Activated naive CD4-positive, alpha-beta T cell treated with anti-CD3 and anti-CD28 coated beads for 36 hours (primary cell): ENCODE measurements at regions not wholly inside any gene's neighbourhood (a gene's known extent, or its start where the extent isn't known, plus 50 kb on each side); places are given as distances from the start of the nearest gene placed in this dataset.

Source experiments
- CTCF ChIA-PET: fragments of 350-600 bp; sonication (Branson Sonifier 250); formaldehyde crosslinking; loops from one replicate; lab custom pipeline; 2021; ENCODE audit warnings: antibody characterized with exemption; lab: Charles Lee
- DNase-seq: peaks from one replicate; pipeline ENCODE4 v3.0.0-alpha.2; 2020
- H3K27ac Mint-ChIP-seq: one replicate; pipeline ENCODE4 v1.8.0; 2021; ENCODE audit warnings: mild to moderate bottlenecking, mixed read lengths
- H3K27me3 Mint-ChIP-seq: one replicate; pipeline ENCODE4 v1.8.0; 2021; ENCODE audit warnings: low read depth, mixed read lengths
- H3K36me3 Mint-ChIP-seq: one replicate; pipeline ENCODE4 v1.8.0; 2021; ENCODE audit warnings: low read depth, mixed read lengths
- H3K4me1 Mint-ChIP-seq: one replicate; pipeline ENCODE4 v1.8.0; 2021; ENCODE audit warnings: low read depth, mixed read lengths
- H3K4me3 Mint-ChIP-seq: one replicate; pipeline ENCODE4 v1.8.0; 2021; ENCODE audit warnings: mild to moderate bottlenecking, moderate library complexity, mixed read lengths
- H3K9me3 Mint-ChIP-seq: one replicate; pipeline ENCODE4 v1.8.0; 2021; ENCODE audit warnings: mixed read lengths
- intact Hi-C: fragments of 100-400 bp; cut with micrococcal nuclease; formaldehyde crosslinking; loops from one replicate; pipeline ENCODE4 v1.15.1; 2023

DNA sequence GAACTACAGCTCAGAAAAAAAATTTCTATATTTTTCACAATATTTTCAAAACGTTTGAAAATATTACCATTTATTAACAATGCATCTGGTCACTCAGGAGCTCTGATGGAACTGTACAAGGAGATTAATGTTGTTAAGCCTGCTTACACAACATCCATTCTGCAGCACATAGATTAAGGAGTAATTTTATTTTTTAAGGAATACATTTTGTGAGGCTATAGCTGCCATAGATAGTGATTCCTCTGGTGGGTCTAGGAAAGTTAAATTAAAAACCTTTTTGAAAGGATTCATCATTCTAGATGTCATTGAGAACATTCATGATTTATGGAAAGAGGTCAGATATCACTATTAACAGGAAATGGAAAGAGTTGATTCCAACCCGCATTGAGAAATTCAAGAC lies 196.9 kb downstream of the C3orf38 start:
- no peak for DNase-seq
- CTCF ChIA-PET: no interaction called here
- Mint-ChIP-seq H3K4me3 (no peak overlapping the region), H3K27ac (no peak overlapping the region), H3K4me1 (no peaks in the 10 kb centered on the region), H3K36me3 (no peaks in the 10 kb centered on the region), H3K9me3 (no peaks in the 10 kb centered on the region), H3K27me3 (no peaks in the 10 kb centered on the region)
- intact Hi-C loops: no loop called here

DNA sequence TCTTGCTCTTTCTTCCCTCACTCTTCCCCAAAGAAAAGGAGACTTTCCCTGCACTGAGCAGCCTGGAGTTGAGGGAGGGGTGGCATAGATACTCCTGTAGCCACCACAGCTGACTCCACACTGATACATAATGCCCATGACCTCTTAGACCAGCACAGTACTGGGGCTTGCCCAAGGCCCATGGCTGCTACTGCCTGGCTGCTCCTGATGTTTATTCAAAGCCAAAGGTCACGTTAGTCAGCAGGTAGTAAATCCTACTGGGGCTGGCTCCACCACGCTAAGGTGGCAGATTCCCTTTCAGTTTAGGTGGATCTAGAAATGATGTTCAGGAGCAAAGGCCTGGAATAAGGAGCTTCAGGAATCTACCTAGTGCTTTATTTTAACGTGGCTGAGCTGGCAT lies 212.7 kb downstream of the C3orf38 start:
- DNase-seq: no peak
- intact Hi-C loops: no loop called here
- peaks cover 9% of the 10 kb centered on the region for H3K9me3 Mint-ChIP-seq
- no peaks in the 10 kb centered on the region for H3K4me1 Mint-ChIP-seq
- CTCF ChIA-PET: no interaction called here
- H3K27ac Mint-ChIP-seq: no peak overlapping the region
- H3K36me3 Mint-ChIP-seq: no peaks in the 10 kb centered on the region
- H3K27me3 Mint-ChIP-seq: no peaks in the 10 kb centered on the region
- H3K4me3 Mint-ChIP-seq: no peak overlapping the region

DNA sequence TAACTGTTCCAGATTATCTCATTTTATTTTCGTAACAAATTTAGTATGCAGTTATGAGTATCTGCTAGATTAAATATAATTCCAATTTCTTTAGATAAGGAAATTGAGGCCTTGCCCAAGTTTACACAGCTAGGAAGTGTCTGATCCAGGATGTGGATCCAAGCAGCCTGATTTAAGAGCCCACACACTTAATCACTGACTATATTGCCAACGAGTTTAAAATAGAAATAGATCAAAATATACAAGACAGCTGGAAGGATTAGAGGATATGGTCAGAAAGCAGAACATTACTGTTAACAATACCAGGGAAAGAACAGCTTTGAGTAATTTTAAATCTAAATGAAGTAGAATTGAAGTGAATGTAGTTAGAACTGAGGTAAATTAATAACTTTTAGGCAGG lies 215.2 kb downstream of the C3orf38 start:
- Mint-ChIP-seq H3K4me1 (no peaks in the 10 kb centered on the region), H3K4me3 (no peak overlapping the region), H3K27ac (no peak overlapping the region), H3K9me3 (peaks cover 7% of the 10 kb centered on the region), H3K27me3 (no peaks in the 10 kb centered on the region), H3K36me3 (no peaks in the 10 kb centered on the region)
- CTCF ChIA-PET: interaction anchor here (0.6 kb wide), 1 partner anchor 25 kb away, joined by 3 read pairs; no protein-coding TSS in a partner anchor
- no peak for DNase-seq
- intact Hi-C loops: no loop called here

DNA sequence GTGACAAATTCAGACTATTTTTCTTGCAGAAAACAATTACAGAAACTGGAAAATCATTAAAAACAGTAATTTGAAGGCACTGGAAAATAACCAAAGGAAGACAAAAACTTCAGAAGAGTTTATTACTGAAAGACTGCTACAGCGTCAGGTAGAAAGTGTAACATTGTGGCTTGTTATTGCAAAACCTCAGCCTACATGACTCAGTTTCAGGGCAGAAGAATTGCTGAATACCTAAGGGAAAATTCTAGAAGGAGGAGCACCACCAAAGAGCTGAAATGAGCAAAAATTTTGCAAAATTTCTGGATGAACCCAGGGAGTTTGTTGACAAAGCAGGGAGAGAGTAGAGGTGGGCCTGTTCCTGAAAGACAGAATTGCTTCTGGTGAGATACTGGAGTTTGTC lies 219.6 kb downstream of the C3orf38 start:
- DNase-seq: no peak
- intact Hi-C loops: no loop called here
- H3K9me3 Mint-ChIP-seq: peaks cover 8% of the 10 kb centered on the region
- H3K27me3 Mint-ChIP-seq: no peaks in the 10 kb centered on the region
- H3K36me3 Mint-ChIP-seq: no peaks in the 10 kb centered on the region
- H3K27ac Mint-ChIP-seq: no peak overlapping the region
- no peaks in the 10 kb centered on the region for H3K4me1 Mint-ChIP-seq
- CTCF ChIA-PET: no interaction called here
- no peak overlapping the region for H3K4me3 Mint-ChIP-seq

DNA sequence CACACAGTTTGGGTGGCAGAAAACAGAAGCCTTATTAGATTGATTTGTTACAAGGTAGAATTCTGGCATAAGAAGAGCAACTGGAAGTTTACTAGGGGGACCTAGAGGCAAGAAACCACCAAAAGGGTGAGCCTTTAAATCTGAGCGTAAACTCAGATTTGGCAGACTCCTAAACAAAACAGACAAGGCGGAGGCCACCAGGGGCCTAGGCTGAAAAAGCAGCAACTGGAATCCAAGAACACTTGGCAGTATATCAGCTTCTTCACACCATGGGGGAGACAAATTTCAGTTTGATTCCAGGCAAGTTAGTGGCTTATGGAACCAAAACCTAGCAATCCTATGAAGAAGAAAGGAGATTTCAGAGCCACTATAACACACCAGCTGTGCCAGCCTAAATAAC lies 220.0 kb downstream of the C3orf38 start:
- H3K27me3 Mint-ChIP-seq: no peaks in the 10 kb centered on the region

DNA sequence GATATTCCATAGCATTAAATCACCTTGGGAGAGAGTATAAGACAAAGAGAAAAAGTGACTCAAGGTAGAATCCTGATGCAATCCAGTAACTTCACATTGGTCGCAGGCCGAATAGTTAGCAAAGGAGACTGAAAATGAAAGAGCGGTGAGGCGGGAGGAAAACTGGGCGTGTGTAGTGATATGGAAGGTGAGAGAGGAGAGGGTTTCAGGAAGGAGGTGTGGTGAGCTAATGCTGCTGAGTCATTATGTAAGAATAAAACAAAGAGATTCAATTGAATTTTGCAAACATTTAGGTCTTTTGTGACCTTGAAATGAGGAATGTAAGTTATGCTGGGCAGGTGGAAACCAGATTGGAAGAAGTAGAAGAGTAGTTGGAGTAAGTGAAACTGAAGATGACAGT lies 235.3 kb downstream of the C3orf38 start:
- Mint-ChIP-seq H3K9me3 (peaks cover 2% of the 10 kb centered on the region), H3K27ac (no peak overlapping the region), H3K27me3 (peaks cover 2% of the 10 kb centered on the region), H3K36me3 (no peaks in the 10 kb centered on the region), H3K4me3 (no peak overlapping the region), H3K4me1 (peaks cover 10% of the 10 kb centered on the region)
- CTCF ChIA-PET: no interaction called here
- intact Hi-C loops: no loop called here
- DNase-seq: peak; percentile 4

More for the DNA sequence above, 220.0 kb downstream of the C3orf38 start:
- H3K27ac Mint-ChIP-seq: no peak overlapping the region
- CTCF ChIA-PET: no interaction called here
- H3K9me3 Mint-ChIP-seq: peaks cover 8% of the 10 kb centered on the region
- intact Hi-C loops: no loop called here
- H3K36me3 Mint-ChIP-seq: no peaks in the 10 kb centered on the region
- no peaks in the 10 kb centered on the region for H3K4me1 Mint-ChIP-seq
- H3K4me3 Mint-ChIP-seq: no peak overlapping the region
- no peak for DNase-seq

DNA sequence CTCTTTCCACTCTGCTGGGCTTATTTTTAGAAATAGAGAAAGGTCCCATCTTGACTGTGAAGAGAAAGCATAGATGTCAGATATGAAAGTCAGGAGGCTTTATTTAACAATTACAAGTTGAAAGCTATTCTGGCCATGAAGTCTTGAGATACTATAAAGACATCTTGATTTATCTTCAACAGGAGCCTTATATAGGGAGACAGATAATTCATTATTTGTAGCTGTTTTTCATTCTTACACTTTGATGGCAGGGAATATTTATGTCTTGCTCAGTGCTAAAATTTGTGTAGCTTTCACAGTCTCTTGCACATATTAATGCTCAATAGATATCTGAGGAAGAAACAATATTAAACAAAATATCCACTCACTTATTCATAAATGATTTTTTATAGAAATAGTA lies 248.8 kb downstream of the C3orf38 start:
- CTCF ChIA-PET: no interaction called here
- no peak overlapping the region for H3K27ac Mint-ChIP-seq
- H3K27me3 Mint-ChIP-seq: no peaks in the 10 kb centered on the region
- no peaks in the 10 kb centered on the region for H3K9me3 Mint-ChIP-seq
- no peak overlapping the region for H3K4me3 Mint-ChIP-seq
- no peaks in the 10 kb centered on the region for H3K4me1 Mint-ChIP-seq
- H3K36me3 Mint-ChIP-seq: no peaks in the 10 kb centered on the region
- intact Hi-C loops: no loop called here
- no peak for DNase-seq

DNA sequence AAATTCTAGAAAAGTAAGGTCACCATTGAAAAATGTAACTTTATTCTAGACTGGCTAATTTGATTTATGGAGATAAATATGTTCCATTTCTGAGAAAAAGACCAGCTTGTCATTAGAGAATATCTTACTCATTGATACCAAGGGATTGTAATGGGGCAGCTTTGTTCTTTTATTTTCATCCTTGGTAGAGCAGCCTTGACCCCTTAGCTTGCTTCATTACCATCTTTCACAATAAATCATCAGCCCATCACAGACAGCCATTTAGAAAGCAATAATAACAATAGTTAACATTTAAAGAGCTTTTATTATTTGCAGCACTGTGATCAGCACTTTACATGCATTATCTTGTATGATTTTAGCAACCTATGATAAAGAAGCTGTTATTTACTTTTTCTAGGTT lies 253.6 kb downstream of the C3orf38 start:
- H3K27ac Mint-ChIP-seq: no peak overlapping the region
- DNase-seq: no peak
- CTCF ChIA-PET: interaction anchor here (0.6 kb wide), 1 partner anchor 236 kb away, joined by 3 read pairs; no protein-coding TSS in a partner anchor
- no peaks in the 10 kb centered on the region for H3K27me3 Mint-ChIP-seq
- intact Hi-C loops: no loop called here
- peaks cover 16% of the 10 kb centered on the region for H3K4me1 Mint-ChIP-seq
- H3K4me3 Mint-ChIP-seq: no peak overlapping the region
- no peaks in the 10 kb centered on the region for H3K36me3 Mint-ChIP-seq
- no peaks in the 10 kb centered on the region for H3K9me3 Mint-ChIP-seq

DNA sequence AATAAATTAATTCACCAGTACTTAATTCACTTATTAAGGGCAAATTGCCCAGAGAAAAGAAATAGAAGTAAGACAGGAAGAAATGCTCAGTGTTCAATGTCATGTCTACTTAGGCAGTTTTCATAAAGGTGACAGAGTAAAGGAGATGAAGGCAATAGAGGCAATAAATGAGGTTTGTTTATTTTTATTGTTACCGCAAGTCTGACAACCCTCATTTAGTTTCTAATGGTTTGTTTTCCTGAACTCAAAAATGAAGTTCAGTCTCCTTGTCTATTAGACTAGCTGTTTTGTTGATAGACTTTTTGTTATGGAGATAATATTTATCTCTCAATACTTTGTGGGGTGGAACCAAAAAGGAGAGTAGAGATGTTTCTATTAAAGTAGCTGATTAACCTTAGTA lies 258.3 kb downstream of the C3orf38 start:
- intact Hi-C loops: no loop called here
- H3K27me3 Mint-ChIP-seq: no peaks in the 10 kb centered on the region
- peaks cover 28% of the 10 kb centered on the region for H3K4me1 Mint-ChIP-seq
- no peak overlapping the region for H3K4me3 Mint-ChIP-seq
- no peak overlapping the region for H3K27ac Mint-ChIP-seq
- no peak for DNase-seq
- no peaks in the 10 kb centered on the region for H3K36me3 Mint-ChIP-seq
- H3K9me3 Mint-ChIP-seq: no peaks in the 10 kb centered on the region
- CTCF ChIA-PET: interaction anchor here (0.6 kb wide), 1 partner anchor 189 kb away, joined by 4 read pairs; no protein-coding TSS in a partner anchor

DNA sequence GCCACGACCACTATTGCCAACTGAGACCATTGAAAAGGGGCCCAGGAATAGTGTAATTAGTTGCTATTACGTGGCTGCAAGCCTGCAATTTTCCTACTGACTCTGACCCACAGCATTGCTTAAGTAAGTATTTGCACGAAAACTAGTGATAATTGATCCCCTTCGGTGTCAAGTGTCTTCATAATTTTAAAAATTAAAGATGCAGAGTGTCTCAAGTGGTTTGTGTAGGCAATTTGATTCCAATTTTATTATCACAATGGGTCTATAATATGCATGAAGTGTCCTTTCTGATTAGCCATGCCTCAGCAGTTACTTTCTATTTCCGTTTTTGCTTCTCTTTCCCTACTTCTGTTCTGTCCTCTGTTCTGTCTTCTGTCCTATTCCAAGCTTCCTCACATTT lies 259.2 kb downstream of the C3orf38 start:
- CTCF ChIA-PET: no interaction called here
- H3K9me3 Mint-ChIP-seq: no peaks in the 10 kb centered on the region
- H3K4me3 Mint-ChIP-seq: no peak overlapping the region
- intact Hi-C loops: no loop called here
- peaks cover 28% of the 10 kb centered on the region for H3K4me1 Mint-ChIP-seq
- no peak for DNase-seq
- no peak overlapping the region for H3K27ac Mint-ChIP-seq
- H3K36me3 Mint-ChIP-seq: no peaks in the 10 kb centered on the region
- H3K27me3 Mint-ChIP-seq: no peaks in the 10 kb centered on the region

DNA sequence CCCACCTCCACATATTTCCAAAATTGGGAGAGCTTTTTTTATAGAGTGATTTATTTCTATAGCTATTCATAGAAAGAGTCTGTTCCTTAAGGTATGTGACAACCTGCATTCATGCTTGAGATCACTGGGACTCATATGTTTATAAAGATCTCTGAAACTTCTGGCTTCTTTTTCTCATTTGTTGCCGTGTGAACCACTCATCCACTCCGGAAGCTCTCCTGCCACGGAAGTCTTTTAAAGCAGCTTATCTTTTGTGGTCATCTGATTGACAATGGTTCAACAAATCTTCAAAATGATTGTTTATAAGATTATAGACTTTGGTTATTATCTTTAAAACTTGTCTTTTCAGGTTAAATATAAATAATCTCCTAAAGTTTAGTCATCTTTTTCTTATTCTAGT lies 260.5 kb downstream of the C3orf38 start:
- Mint-ChIP-seq H3K4me3 (no peak overlapping the region), H3K27ac (no peak overlapping the region), H3K27me3 (no peaks in the 10 kb centered on the region), H3K36me3 (no peaks in the 10 kb centered on the region), H3K9me3 (no peaks in the 10 kb centered on the region), H3K4me1 (peaks cover 20% of the 10 kb centered on the region)
- no peak for DNase-seq
- CTCF ChIA-PET: no interaction called here
- intact Hi-C loops: no loop called here

DNA sequence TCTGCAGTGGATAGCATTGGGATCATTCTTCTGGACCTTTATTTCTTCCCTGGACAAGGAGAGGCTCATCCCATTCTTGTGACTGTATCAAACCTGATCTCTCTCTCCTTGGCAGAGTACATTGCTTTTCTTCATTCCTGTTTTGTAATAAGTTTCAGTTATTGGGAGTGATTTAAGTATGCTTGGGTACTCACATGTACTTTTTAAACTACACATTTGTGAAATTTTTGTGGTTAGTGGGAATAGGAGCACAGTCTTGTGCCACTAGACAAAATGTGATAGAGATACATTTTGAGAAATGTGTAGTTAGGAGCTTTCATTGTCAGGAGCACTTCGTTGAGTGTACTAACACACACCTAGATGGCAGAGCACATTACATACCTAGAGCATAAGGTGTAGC lies 262.6 kb downstream of the C3orf38 start:
- H3K27me3 Mint-ChIP-seq: no peaks in the 10 kb centered on the region
- H3K4me3 Mint-ChIP-seq: no peak overlapping the region
- H3K27ac Mint-ChIP-seq: no peak overlapping the region
- CTCF ChIA-PET: interaction anchor here (1.6 kb wide), 1 partner anchor 192 kb away, joined by 4 read pairs; no protein-coding TSS in a partner anchor
- intact Hi-C loops: no loop called here
- H3K4me1 Mint-ChIP-seq: peaks cover 15% of the 10 kb centered on the region
- H3K9me3 Mint-ChIP-seq: no peaks in the 10 kb centered on the region
- H3K36me3 Mint-ChIP-seq: no peaks in the 10 kb centered on the region
- DNase-seq: no peak

DNA sequence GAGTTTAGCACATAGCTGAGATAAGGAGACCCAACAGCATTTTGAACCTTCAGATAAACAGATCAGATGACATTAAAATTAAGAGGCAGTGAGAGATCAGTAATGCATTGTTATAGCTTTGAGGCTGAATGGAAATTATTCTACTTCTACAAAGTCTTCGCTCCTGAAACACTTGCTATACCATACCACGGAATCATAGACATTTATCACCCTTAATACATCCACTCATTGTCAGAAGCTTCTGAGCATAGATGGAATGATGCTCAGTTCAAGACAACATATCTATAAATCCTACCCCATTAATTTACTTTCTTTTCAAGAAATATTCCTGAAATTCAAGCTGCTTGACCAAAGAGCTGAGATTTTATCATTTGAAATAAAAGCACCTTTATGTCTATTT lies 266.7 kb downstream of the C3orf38 start:
- H3K27me3 Mint-ChIP-seq: no peaks in the 10 kb centered on the region
- CTCF ChIA-PET: interaction anchor here (0.7 kb wide), 1 partner anchor 77 kb away, joined by 4 read pairs; no protein-coding TSS in a partner anchor
- no peaks in the 10 kb centered on the region for H3K36me3 Mint-ChIP-seq
- H3K9me3 Mint-ChIP-seq: no peaks in the 10 kb centered on the region
- intact Hi-C loops: no loop called here
- no peaks in the 10 kb centered on the region for H3K4me1 Mint-ChIP-seq
- H3K27ac Mint-ChIP-seq: no peak overlapping the region
- no peak overlapping the region for H3K4me3 Mint-ChIP-seq
- DNase-seq: no peak
